IMR-90 (cell line): ENCODE measurements at regions not wholly inside any gene's neighbourhood (a gene's known extent, or its start where the extent isn't known, plus 50 kb on each side); places are given as distances from the start of the nearest gene placed in this dataset.

ENCODE experiments used
- CTCF ChIP-seq: conservative IDR thresholded peaks from 2 replicates; pipeline ENCODE4 v1.5.1; 2012; ENCODE audit warnings: mild to moderate bottlenecking, low read depth, low read length, improper control_type of control experiment
- NFE2L2 ChIP-seq: fragments of 150-350 bp; IDR thresholded peaks from 2 replicates; pipeline ENCODE4 v1.6.1; 2016; ENCODE audit warnings: low read depth, mild to moderate bottlenecking, low read length
- POLR2A ChIP-seq: IDR thresholded peaks from 2 replicates; pipeline ENCODE4 v1.6.1; 2012; ENCODE audit warnings: mild to moderate bottlenecking, low read depth, low read length
- RCOR1 ChIP-seq: IDR thresholded peaks from 2 replicates; pipeline ENCODE4 v1.6.1; 2012; ENCODE audit warnings: mild to moderate bottlenecking, low read length, improper control_type of control experiment; ENCODE audit not compliant: insufficient replicate concordance
- RFX5 ChIP-seq: IDR thresholded peaks from 2 replicates; pipeline ENCODE4 v1.8.0; 2012; ENCODE audit warnings: low read depth, mild to moderate bottlenecking, low read length, moderate library complexity

GRCh38 chr17:36715951-36716350 lies 114.6 kb downstream of the MRM1 start:
- TF ChIP-seq CTCF (no peak), RFX5 (no peak), POLR2A (no peak), NFE2L2 (no peak), RCOR1 (no peak)
